NCI-H2196 (cell line): ENCODE measurements at regions not wholly inside any gene's neighbourhood (a gene's known extent, or its start where the extent isn't known, plus 50 kb on each side); places are given as distances from the start of the nearest gene placed in this dataset.
"Not testable (repeated sequence)": the region's sequence is repeated elsewhere in the genome, so short reads cannot be mapped to it uniquely, and the experiment has no call there.

ENCODE experiments used
- DNase-seq: peaks from one replicate; lab custom pipeline; 2025; ENCODE audit not compliant: unreplicated experiment; lab: John Stamatoyannopoulos, UW

DNA sequence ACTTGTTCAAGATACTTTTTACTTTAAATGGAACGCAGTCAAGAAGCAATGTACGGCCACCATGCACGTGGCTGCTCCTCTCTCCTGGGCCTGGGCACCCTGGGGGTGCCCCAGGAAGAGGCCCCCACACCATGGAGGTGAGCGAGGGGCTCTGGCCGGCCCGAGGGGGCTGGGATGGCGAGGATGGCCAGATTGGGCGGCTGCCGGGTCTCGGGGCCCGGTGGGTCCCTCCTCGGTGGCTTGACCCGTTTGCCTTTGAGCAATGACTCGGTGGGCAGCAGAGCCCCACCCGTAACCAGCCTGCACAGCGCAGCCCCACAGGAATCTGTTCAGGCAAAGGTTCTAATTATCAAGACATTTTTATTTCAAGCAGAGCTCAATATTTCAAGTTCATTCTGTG is 167.4 kb downstream of the BRD1 start:
- no peak for DNase-seq

- no peak for DNase-seq
Observed at GRCh38 chr22:49659924-49660315, 167.8 kb downstream of the BRD1 start.

- no peak for DNase-seq
Observed at GRCh38 chr22:49659281-49659923, 168.3 kb downstream of the BRD1 start.

DNA sequence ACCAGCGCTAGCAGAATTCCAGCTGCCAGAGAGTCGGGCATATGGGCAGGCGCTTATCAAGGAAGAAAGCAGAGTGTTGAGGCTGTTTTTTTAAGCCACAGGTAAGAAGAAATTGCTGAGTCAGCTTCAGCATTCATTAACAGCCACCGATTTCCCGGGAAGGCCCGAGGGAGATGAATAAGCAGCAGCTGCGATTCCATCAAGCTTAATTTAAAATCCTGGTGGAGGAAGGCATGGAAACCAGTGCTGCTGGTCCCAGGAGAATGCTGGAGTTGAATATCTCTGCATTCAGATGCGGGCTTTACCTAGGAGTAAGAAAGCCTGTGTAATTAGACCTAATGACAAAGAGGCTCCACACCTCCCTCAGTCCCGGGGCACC is 168.8 kb downstream of the BRD1 start:
- DNase-seq, result no peak

GRCh38 chr22:49657974-49658590 is 169.6 kb downstream of the BRD1 start:
- no peak for DNase-seq

DNA sequence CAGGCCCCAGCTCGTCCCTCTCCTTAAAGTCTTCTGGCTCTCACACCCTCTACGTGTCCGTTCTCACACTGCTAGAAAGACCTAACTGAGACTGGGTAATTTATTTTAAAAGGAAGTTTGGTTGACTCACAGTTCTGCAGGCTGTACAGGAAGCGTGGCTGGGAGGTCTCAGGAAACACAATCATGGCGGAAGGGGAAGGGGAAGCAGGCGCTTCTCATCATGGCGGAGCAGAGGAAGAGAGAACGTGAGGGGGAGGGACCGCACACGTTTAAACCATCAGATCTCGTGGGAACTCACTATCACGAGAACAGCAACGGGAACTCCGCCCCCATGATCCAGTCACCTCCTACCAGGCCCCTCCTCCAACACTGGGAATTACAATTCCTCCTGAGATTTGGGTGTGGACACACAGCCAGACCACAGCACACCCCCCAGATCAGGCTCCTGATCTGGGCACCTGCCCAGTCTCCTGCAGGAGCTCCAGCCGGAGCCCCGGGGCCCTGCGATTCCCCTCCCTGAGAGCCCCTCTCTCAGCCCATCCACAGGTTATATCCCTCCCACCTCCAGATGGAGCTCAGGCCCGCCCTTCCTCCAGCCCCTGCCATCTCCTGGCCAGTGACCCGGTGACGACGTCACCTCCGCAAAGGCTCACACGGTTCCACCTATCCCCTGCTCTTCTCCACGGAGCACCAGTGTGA is 170.2 kb downstream of the BRD1 start:
- no peak for DNase-seq

GRCh38 chr22:49656883-49657274 is 170.8 kb downstream of the BRD1 start:
- not testable (repeated sequence) for DNase-seq

GRCh38 chr22:49656291-49656851 is 171.3 kb downstream of the BRD1 start:
- DNase-seq, result no peak

DNA sequence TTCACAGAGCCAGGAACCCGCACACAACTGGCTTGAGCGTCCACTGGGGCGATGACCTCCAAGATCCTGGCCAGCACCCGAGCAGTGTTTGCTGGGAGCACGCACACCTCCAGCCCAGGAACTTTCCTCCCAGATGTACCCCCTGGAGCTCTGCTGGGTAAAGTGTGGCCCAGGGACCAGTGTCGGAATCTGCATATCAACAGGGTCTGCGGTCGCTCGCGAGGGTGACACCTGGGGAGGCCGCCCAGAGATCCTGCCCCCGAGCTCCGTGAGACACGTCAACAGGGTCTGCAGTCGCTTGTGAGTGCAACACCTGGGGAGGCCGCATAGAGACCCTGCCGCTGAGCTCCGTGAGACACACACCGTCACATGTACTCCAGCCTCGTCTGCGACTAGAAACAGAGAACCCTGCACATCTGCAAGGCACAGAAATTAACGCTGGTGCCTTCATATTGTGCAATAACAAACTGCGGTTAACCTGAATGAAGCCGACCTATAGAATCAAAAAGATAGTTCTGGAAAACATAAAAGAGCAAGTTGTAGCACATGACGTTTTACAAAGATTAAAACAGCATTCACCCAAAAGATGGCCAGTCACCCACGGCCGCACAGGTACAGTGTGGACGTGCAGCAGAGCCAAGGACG is 172.4 kb downstream of the BRD1 start:
- DNase-seq, result no peak

DNA sequence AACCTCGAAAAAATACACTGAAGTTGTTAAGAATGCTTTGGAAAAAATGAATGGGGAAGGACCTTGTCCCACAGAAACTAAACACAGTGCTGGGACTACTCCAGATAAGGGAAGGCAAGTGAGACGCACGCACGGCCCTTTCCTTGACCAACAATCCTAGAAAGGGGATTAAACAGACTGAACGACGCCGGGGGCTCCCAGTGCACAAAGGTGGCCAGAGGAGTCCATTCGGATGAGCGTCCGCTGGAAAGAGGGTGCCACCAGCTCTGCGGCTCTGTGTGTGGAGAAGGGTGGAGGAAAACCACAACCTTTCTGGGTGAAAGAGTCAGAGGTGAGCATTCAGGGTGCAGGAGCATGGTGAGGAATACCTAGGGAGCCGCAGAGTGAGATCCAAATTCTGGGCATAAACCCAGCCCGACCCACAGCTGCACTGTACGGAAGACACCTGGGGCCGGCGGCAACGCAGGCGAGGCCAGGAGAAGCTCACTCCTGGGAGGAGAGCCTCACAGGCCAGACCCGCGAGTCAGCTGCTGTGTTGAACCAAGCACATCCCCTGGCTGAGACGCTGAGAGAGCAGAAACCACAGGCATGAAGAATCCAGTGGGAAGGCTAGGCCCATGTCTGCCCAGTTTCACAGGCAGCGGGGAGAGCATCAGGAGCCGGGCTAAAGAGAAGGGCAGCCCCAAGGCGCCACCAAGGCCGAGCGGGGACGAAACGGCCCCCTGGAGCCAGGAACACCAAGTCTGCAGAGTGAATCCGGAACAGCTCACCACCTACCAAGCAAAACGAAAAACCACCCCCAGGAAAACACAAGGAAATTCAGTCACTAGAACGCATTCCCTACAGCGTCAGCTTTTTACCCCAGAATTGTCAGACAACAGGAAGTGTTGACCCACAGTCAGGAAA is 177.1 kb downstream of the BRD1 start:
- no peak for DNase-seq

DNA sequence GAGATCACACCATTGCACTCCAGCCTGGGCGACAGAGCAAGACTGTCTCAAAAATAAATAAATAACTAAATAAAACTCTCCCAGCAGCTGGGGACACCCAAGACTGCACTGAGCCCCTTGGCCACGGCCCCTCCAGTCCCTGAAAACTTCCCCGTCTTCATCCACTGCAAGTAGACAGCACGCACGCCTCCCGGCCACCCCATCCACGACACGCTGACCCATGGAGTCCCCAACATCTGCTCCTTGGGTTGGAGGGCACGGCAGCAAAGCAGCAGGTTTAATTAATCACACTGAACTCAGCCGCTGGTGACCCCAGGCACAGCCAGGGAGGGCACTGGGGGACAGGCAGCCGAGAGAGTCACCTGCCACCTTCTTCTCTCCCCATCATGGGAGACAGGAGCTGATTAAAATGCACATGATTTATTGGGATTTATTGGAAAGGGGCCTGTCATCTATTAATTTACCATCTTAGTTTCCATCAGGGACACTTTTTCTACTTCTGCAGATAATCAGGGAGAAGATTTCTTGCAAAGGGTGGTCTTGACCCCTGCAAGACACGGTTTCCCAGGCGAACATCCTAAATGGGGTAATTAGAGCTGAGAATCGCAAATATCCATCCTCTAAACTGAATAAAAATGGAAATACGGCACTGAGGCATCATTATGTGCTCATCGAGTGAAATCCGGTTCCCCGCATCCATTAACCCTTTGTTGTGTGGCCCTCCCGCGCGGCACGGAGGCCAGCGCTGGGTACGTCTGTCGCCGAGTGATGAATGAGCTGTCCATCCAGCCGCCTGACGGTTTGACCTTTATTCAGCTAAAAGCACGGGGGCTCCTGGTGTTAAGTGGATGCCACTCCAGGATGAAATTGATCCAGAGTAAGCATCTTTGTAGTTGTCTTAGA is 178.3 kb downstream of the BRD1 start:
- DNase-seq, result no peak

DNA sequence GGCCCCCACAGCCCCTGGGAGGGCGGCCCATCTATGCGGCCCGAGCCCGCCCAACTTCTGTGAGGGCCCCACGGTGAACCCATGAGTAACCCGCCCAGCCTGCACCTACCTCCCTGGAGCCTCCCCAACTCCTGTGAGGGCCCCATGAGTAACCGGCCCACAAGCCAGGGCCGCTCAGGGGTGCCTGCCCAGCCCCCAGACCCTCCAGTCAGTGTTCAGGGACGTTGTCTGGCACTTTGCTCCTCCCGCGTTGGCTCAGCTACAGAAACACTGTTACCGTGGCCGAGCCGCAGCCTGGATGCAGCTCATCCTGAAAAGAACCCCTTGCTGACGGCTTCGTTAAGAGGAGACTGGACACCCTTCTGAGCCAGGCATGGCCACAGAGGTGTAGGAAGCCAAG is 179.6 kb downstream of the BRD1 start:
- DNase-seq, result no peak

DNA sequence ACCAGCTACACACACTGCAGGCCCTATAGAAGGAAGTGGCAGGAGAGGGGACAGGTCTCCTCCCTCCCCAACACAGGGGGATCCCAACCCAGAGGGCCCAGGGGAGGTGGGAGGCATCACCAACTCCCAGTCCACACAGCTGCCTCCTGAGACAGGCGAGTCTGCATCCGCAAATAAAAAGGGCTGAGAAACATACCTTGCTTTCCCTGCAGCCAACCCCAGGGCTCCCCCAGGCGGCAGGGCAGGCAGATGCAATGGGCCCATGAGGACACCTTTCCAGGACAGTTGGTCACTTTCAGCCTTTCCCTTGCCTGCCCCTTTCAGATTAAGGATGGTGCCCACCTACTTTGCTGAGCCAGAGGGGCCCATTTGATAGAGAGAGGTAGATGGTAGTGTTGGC is 180.0 kb downstream of the BRD1 start:
- no peak for DNase-seq

DNA sequence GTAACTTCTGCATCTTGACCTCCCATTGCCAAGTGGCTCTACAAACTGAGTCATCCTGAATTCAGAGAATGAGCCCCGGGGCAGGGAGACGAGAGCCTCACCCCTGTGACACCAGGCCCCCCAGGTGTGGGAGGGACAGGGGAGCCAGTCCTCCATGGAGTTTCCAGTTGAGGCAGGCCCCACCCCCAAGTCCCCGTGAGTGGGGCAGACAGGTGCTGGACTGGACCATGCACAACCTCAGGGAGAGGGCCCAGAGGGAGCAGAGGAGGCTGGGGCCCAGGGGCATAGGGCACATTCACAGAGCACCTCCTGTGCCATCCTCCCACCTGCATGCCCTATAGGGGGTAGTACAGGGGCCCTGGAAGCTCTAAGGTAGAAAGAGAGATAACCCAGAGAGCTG is 180.8 kb downstream of the BRD1 start:
- DNase-seq, result no peak

DNA sequence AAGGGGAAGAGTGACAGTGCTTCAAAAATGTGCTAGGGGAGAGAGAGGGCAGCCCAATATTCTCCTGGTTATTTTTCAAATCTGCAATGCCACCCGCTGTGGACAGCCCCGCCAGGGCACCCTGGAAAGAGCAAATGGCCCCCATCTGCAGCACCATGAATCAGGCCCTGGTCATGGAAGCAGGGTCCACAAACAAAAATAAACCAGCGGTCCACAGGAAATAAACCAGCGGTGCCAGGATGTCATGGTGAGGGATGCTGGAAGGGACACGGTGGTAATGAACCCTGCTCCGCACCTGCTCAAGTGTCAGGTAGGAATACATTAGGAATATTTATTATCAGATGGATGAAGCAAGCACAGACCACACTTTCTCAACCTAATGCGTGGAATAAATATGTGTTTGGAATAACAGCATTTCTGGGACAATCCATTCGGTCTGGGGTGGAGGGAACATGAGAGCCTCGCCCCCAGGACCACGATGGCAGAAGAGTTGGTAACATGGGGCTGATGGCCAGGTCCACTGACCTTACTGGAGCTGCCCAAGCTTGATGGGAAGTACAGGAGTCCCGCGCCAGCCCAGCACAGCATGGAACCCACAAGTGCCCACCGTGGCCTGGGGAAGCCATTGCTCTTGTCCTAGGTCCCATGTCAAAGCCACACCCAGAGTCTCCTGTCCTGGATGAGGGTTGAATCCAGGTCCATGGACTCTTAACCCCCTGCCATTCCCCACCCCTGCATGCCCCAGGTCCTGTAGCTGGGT is 181.7 kb downstream of the BRD1 start:
- DNase-seq, result no peak

- DNase-seq, result no peak
Observed at GRCh38 chr22:49645257-49645656, 182.4 kb downstream of the BRD1 start.

DNA sequence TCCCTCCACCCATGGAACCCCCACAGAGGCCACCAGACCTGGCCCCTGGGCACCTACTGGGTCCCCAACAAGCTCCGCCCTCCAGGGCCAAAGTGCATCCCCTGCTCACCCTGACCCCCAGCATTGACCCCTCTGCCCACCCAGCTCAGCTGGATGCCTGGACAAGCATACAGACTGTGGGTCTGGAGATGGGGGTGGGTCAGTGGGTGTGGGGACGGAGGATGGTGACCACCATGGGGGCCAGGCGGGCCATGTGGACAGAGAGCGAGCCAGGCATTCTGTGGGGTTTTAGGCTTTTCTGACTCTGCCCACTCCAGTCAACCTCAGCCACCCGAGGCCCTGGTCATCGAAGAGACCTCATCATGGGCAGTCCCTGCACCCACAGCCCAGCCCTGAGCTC is 183.7 kb downstream of the BRD1 start:
- DNase-seq, result no peak

DNA sequence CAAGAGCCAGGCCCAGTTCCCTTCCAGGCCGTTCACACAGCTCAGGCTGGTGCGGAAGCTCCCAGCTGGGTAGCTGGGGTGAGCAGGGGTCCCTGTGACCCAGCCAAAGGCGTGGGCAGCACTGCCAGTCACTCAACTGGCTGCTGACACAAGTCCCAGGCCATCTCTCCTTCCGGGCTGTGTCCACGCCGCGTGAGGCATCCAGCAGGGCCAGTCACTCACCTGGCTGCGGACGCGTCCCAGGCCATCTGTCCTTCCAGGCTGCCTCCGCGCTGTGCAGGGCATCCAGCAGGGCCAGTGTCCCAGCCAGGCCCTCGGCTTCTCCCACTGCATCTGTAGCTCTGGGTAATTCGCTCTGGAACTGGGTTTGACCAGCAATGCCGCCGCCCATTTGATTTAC is 184.2 kb downstream of the BRD1 start:
- DNase-seq, result no peak

DNA sequence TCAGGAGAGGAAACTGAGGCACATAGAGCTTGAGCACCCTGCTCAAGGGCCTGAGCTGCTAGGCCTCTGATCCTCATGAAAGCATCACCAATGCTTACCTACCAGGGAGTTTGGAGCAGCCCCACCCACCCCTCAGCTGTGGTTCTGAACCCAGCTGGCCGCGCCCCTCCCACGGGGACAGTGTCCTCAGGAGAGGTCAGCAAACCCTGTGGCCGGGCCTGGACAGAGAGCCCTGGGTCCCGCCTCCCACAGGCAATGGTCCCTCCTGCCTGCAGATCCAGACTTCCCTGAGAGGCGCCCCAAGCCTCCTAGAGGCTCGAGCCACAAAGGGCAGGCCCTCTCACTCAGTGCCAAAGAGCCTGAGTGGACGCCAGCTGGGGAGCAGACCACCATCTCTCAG is 184.9 kb downstream of the BRD1 start:
- no peak for DNase-seq
